ENCODE measurements at regions not wholly inside any gene's neighbourhood (a gene's known extent, or its start where the extent isn't known, plus 50 kb on each side); places are given as distances from the start of the nearest gene placed in this dataset.

DNA sequence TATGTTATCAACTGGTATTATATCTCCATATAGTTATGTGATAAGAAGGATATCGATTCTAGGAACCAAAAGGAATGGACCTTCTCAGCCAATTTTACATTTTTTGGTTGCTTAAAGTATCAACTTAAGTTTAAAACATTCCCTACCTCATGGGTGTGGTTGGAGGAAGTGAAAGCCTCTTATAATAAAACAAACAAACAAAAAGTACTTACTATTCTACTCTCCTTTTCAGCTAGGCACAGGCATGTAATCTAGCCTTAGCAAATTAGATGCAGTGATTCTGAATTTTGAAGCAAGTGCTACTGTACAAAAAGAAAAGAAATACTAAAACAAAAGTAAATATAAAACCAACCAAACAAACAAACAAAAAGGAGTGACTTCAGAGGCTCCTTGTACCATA, 485.4 kb downstream of the C4orf33 start:
- H3K4me1 ChIP-seq = no peaks in the 10 kb centered on the region
- H3K4me3 ChIP-seq = no peak overlapping the region
- TF ChIP-seq, protein P1, sequence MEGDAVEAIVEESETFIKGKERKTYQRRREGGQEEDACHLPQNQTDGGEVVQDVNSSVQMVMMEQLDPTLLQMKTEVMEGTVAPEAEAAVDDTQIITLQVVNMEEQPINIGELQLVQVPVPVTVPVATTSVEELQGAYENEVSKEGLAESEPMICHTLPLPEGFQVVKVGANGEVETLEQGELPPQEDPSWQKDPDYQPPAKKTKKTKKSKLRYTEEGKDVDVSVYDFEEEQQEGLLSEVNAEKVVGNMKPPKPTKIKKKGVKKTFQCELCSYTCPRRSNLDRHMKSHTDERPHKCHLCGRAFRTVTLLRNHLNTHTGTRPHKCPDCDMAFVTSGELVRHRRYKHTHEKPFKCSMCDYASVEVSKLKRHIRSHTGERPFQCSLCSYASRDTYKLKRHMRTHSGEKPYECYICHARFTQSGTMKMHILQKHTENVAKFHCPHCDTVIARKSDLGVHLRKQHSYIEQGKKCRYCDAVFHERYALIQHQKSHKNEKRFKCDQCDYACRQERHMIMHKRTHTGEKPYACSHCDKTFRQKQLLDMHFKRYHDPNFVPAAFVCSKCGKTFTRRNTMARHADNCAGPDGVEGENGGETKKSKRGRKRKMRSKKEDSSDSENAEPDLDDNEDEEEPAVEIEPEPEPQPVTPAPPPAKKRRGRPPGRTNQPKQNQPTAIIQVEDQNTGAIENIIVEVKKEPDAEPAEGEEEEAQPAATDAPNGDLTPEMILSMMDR (IDR thresholded peaks at IDR 0.05) = no peak
- TF ChIP-seq POLR2A (IDR thresholded peaks at IDR 0.05) = no peak
- no peaks in the 10 kb centered on the region for H3K27me3 ChIP-seq
- no peak for DNase-seq
- 35 to 61% methylated on average over 1 of the region's 1 CpG for WGBS, 2 donors
- no peak overlapping the region for H3K27ac ChIP-seq
- no peaks in the 10 kb centered on the region for H3K9me3 ChIP-seq
- intact Hi-C loops (cut with DNase I) = no loop called here
- H3K36me3 ChIP-seq = no peaks in the 10 kb centered on the region

DNA sequence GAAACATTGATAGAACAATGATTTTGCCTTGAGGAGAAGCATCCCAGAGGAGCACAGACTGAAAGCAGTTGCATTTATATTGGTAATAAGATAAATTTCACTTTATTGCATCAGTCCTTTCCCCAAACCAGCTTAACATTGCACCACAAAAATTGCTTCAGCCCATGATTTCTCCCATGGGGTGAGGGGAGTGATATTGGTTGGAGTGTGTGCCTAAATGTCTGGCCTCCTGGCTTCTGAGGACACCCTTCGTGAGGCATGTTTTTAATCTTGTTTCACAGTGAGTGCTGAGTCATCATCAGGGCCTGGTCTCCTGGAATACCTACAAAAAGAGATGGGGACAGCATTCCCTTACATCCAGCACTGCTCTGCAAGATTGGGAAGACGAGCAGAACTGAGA, 487.9 kb downstream of the C4orf33 start:
- no peak overlapping the region for H3K4me3 ChIP-seq
- intact Hi-C loops (cut with DNase I) = no loop called here
- 21 to 34% methylated on average over 2 of the region's 2 CpGs for WGBS, 2 donors
- H3K36me3 ChIP-seq = no peaks in the 10 kb centered on the region
- H3K4me1 ChIP-seq = no peaks in the 10 kb centered on the region
- no peaks in the 10 kb centered on the region for H3K27me3 ChIP-seq
- TF ChIP-seq, protein P1 (IDR thresholded peaks at IDR 0.05) = no peak
- TF ChIP-seq POLR2A (IDR thresholded peaks at IDR 0.05) = no peak
- H3K9me3 ChIP-seq = no peaks in the 10 kb centered on the region
- H3K27ac ChIP-seq = no peak overlapping the region
- DNase-seq = no peak

DNA sequence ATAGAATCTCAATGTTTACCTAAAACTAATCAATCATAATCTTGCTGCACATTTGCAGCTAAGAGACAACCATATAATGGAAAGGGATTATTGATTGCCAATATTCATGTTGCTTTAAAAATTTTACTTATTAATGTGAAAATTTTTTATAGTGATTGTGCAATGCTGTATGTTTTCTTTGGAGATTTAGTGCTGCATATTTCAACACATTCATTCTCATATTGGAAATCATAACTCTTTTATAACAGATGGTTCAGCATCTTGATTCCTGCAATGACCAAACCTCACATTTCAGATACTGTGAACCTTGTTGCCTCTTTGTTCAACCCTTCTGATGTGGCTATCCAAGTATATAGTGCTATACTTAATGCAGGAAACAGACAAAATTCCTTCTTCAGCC, 502.6 kb downstream of the C4orf33 start:
- Histone ChIP-seq H3K27me3 (no peaks in the 10 kb centered on the region), H3K9me3 (peaks cover 0 to 4% (median 0%) of the 10 kb centered on the region in 3 donors), H3K36me3 (no peaks in the 10 kb centered on the region), H3K27ac (no peak overlapping the region), H3K4me1 (no peaks in the 10 kb centered on the region), H3K4me3 (no peak overlapping the region)
- DNase-seq = no peak
- intact Hi-C loops (cut with DNase I) = no loop called here
- TF ChIP-seq, protein P1 (IDR thresholded peaks at IDR 0.05) = no peak
- TF ChIP-seq POLR2A (IDR thresholded peaks at IDR 0.05) = no peak

DNA sequence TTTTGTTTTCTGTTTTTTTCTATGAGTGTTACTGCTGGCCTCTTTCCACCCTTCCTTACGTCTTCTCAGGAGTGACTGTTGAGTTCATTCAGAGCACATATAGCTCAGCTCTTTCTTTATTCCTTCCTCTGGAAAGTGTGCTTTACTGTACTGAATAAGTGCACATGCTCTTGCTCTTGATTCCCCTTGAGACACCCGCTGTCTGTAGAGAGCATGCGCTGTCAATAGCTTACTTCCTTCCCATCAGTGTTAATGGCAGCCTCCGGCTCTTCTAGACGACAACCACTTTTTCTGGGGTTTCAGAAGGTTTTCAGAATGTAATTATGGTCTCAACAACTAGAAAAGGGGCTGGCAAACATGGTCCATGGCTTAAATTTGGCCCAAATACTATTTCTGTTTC, 504.9 kb downstream of the C4orf33 start:
- no peaks in the 10 kb centered on the region for H3K4me1 ChIP-seq
- intact Hi-C loops (cut with DNase I) = no loop called here
- no peaks in the 10 kb centered on the region for H3K9me3 ChIP-seq
- H3K36me3 ChIP-seq = no peaks in the 10 kb centered on the region
- H3K27me3 ChIP-seq = no peaks in the 10 kb centered on the region
- H3K4me3 ChIP-seq = no peak overlapping the region
- no peak overlapping the region for H3K27ac ChIP-seq
- no peak for DNase-seq
- 82 to 83% methylated on average over 5 of the region's 5 CpGs for WGBS, 2 donors
- TF ChIP-seq, protein P1 (IDR thresholded peaks at IDR 0.05) = no peak
- TF ChIP-seq POLR2A (IDR thresholded peaks at IDR 0.05) = no peak

DNA sequence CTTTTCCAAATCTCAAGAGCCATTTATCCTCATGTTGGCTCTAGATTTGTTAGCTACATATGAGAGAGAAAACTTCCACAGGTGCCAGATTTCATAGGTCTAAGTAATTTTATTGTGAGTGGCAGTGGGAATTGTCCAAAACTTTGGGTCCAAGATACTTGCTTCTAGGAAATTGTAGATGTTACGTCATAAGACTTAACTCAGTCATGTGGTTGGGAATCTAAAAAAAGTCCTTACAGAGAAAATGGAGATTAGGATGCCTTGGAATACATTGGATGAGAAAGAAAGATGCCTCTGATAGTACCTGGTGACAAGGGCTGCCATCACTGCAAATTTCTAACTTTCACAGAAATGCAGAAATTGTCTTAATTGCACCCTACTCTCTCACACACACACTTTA, 506.5 kb downstream of the C4orf33 start:
- WGBS, 2 donors = 79 to 91% methylated on average over 1 of the region's 1 CpG
- Histone ChIP-seq H3K4me3 (no peak overlapping the region), H3K27me3 (no peaks in the 10 kb centered on the region), H3K27ac (no peak overlapping the region), H3K4me1 (no peaks in the 10 kb centered on the region), H3K9me3 (no peaks in the 10 kb centered on the region), H3K36me3 (no peaks in the 10 kb centered on the region)
- TF ChIP-seq, protein P1 (IDR thresholded peaks at IDR 0.05) = no peak
- TF ChIP-seq POLR2A (IDR thresholded peaks at IDR 0.05) = no peak
- DNase-seq = no peak
- intact Hi-C loops (cut with DNase I) = no loop called here
